HCT116 (cell line): ENCODE measurements at regions not wholly inside any gene's neighbourhood (a gene's known extent, or its start where the extent isn't known, plus 50 kb on each side); places are given as distances from the start of the nearest gene placed in this dataset.

Source experiments
- CTCF ChIP-seq, 3 experiments: fragments of 200-600 bp in 1 of 3; sonication (generic) in 1 of 3; IDR thresholded peaks in 2 of 3; conservative IDR thresholded peaks in 1 of 3; 2 replicates each; pipeline ENCODE4 v1.5.1; 2012 to 2017; ENCODE audit warnings: low read depth in 2 of 3, low read length in 2 of 3, antibody characterized with exemption in 1 of 3, borderline replicate concordance in 1 of 3, control low read depth in 1 of 3, mild to moderate bottlenecking in 1 of 3, mixed read lengths in 1 of 3, mixed run types in 1 of 3, moderate library complexity in 1 of 3; ENCODE audit not compliant: insufficient read depth in 1 of 3
- EZH2 ChIP-seq: fragments of 200-600 bp; sonication (generic); IDR thresholded peaks from 2 replicates; pipeline ENCODE4 v1.6.1; 2017; ENCODE audit warnings: antibody characterized with exemption, mixed run types
- EZH2phosphoT487 ChIP-seq: fragments of 200-600 bp; IDR thresholded peaks from 2 replicates; pipeline ENCODE4 v1.6.1; 2018; ENCODE audit warnings: antibody characterized with exemption, borderline replicate concordance
- JUND ChIP-seq: IDR thresholded peaks from 2 replicates; pipeline ENCODE4 v1.6.1; 2012
- POLR2A ChIP-seq: IDR thresholded peaks from 2 replicates; pipeline ENCODE4 v1.7.0; 2011; ENCODE audit warnings: borderline replicate concordance; ENCODE audit not compliant: insufficient read depth, insufficient read length; ENCODE audit errors: extremely low read depth
- POLR2AphosphoS5 ChIP-seq: IDR thresholded peaks from 2 replicates; pipeline ENCODE4 v1.6.1; 2011; ENCODE audit warnings: mild to moderate bottlenecking, low read depth, low read length, moderate library complexity
- RAD21 ChIP-seq: IDR thresholded peaks from 2 replicates; pipeline ENCODE4 v1.6.1; 2012; ENCODE audit warnings: low read depth, mild to moderate bottlenecking
- SP1 ChIP-seq: IDR thresholded peaks from 2 replicates; pipeline ENCODE4 v1.6.1; 2012; ENCODE audit warnings: low read depth
- ZBTB33 ChIP-seq: IDR thresholded peaks from 2 replicates; pipeline ENCODE4 v1.6.1; 2011; ENCODE audit warnings: mild to moderate bottlenecking, low read length, moderate library complexity; ENCODE audit not compliant: insufficient replicate concordance; ENCODE audit errors: extremely low read depth
- ZNF274 ChIP-seq: fragments of 200-500 bp; sonication (Bioruptor generic); IDR thresholded peaks from 2 replicates; pipeline ENCODE4 v1.6.1; 2014; ENCODE audit warnings: mild to moderate bottlenecking, low read depth, low read length, inconsistent platforms

- TF ChIP-seq CTCF (IDR thresholded peaks at IDR 0.05 in 2 of 3, conservative IDR thresholded peaks at IDR 0.05 in 1 of 3; ENCODE audit: borderline replicate concordance in 1 of 3, insufficient read depth in 1 of 3, low read depth in 2 of 3, low read length in 2 of 3) = no peak
- no peak for TF ChIP-seq POLR2AphosphoS5
- no peak for TF ChIP-seq ZNF274
- no peak for TF ChIP-seq RAD21
- no peak for TF ChIP-seq EZH2phosphoT487
- no peak for TF ChIP-seq ZBTB33
- no peak for TF ChIP-seq POLR2A
- TF ChIP-seq EZH2 = no peak
- no peak for TF ChIP-seq JUND
- no peak for TF ChIP-seq SP1
Observed at GRCh38 chr20:50280851-50281655, 90.4 kb downstream of the CEBPB start.
